Neural cell (in vitro differentiated cells): ENCODE measurements at regions not wholly inside any gene's neighbourhood (a gene's known extent, or its start where the extent isn't known, plus 50 kb on each side); places are given as distances from the start of the nearest gene placed in this dataset.

Source experiments
- EZH2 ChIP-seq: fragments of 200-600, 300-800 bp; shearing (Covaris generic), sonication (generic); IDR thresholded peaks from 2 replicates; pipeline ENCODE4 v1.6.1; 2014; ENCODE audit warnings: antibody characterized with exemption, low read length, borderline replicate concordance, mild to moderate bottlenecking; ENCODE audit not compliant: insufficient read depth, poor library complexity, severe bottlenecking
- POLR2AphosphoS5 ChIP-seq: IDR thresholded peaks from 2 replicates; pipeline ENCODE4 v1.6.1; 2012
- RAD21 ChIP-seq: fragments of 450-650 bp; conservative IDR thresholded peaks from 2 replicates; pipeline ENCODE4 v1.6.1; 2014; ENCODE audit warnings: antibody characterized with exemption, mild to moderate bottlenecking, moderate library complexity
- TF ChIP-seq, protein P1 (sequence below): fragments of 450-650 bp; IDR thresholded peaks from 2 replicates; pipeline ENCODE4 v1.5.1; 2014; ENCODE audit warnings: antibody characterized with exemption, mild to moderate bottlenecking, moderate library complexity; ENCODE audit not compliant: poor library complexity, severe bottlenecking
- TF ChIP-seq, protein P2 (sequence below): IDR thresholded peaks from 2 replicates; pipeline ENCODE4 v1.6.1; 2012; ENCODE audit warnings: borderline replicate concordance

DNA sequence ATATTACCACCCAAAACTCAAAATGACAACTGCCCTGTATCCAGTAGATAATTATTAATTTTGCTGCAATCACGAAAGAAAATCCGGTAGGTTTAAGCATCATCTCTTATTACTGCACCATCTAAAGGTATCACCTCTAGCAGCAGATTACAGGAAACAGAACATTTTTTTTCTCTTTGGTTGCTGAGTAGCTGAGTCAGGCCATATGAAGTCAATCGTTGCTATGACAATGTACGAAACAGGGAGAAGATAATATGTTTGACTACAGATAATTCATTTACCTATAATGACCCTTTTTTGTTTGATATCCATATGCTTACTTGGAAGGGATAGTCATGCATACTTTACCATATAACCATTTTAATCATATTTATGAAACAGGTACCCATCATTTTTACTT is 831.6 kb upstream of the CHAC2 start:
- TF ChIP-seq RAD21 (peak; percentile 28), POLR2AphosphoS5 (peak; percentile 22), EZH2 (no peak)
- TF ChIP-seq, protein P1, sequence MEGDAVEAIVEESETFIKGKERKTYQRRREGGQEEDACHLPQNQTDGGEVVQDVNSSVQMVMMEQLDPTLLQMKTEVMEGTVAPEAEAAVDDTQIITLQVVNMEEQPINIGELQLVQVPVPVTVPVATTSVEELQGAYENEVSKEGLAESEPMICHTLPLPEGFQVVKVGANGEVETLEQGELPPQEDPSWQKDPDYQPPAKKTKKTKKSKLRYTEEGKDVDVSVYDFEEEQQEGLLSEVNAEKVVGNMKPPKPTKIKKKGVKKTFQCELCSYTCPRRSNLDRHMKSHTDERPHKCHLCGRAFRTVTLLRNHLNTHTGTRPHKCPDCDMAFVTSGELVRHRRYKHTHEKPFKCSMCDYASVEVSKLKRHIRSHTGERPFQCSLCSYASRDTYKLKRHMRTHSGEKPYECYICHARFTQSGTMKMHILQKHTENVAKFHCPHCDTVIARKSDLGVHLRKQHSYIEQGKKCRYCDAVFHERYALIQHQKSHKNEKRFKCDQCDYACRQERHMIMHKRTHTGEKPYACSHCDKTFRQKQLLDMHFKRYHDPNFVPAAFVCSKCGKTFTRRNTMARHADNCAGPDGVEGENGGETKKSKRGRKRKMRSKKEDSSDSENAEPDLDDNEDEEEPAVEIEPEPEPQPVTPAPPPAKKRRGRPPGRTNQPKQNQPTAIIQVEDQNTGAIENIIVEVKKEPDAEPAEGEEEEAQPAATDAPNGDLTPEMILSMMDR = no peak
- TF ChIP-seq, protein P2, sequence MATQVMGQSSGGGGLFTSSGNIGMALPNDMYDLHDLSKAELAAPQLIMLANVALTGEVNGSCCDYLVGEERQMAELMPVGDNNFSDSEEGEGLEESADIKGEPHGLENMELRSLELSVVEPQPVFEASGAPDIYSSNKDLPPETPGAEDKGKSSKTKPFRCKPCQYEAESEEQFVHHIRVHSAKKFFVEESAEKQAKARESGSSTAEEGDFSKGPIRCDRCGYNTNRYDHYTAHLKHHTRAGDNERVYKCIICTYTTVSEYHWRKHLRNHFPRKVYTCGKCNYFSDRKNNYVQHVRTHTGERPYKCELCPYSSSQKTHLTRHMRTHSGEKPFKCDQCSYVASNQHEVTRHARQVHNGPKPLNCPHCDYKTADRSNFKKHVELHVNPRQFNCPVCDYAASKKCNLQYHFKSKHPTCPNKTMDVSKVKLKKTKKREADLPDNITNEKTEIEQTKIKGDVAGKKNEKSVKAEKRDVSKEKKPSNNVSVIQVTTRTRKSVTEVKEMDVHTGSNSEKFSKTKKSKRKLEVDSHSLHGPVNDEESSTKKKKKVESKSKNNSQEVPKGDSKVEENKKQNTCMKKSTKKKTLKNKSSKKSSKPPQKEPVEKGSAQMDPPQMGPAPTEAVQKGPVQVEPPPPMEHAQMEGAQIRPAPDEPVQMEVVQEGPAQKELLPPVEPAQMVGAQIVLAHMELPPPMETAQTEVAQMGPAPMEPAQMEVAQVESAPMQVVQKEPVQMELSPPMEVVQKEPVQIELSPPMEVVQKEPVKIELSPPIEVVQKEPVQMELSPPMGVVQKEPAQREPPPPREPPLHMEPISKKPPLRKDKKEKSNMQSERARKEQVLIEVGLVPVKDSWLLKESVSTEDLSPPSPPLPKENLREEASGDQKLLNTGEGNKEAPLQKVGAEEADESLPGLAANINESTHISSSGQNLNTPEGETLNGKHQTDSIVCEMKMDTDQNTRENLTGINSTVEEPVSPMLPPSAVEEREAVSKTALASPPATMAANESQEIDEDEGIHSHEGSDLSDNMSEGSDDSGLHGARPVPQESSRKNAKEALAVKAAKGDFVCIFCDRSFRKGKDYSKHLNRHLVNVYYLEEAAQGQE = no peak
